Suprapubic skin (tissue), 4 donors: ENCODE measurements at regions not wholly inside any gene's neighbourhood (a gene's known extent, or its start where the extent isn't known, plus 50 kb on each side); places are given as distances from the start of the nearest gene placed in this dataset.

Experiments
- DNase-seq, 2 donors: peaks; one replicate each; pipeline ENCODE4 v3.0.0-alpha.2; 2019; ENCODE audit warnings: low spot score in 2 of 2
- H3K27ac ChIP-seq: fragments of 200-600 bp; sonication (generic); one replicate; pipeline ENCODE4 v1.5.1; 2019
- H3K27me3 ChIP-seq: fragments of 200-600 bp; sonication (generic); one replicate; pipeline ENCODE4 v1.5.1; 2019
- H3K36me3 ChIP-seq: fragments of 200-600 bp; sonication (generic); one replicate; pipeline ENCODE4 v1.5.1; 2019
- H3K4me1 ChIP-seq: fragments of 200-600 bp; sonication (generic); one replicate; pipeline ENCODE4 v1.5.1; 2019
- H3K4me3 ChIP-seq: fragments of 200-600 bp; sonication (generic); one replicate; pipeline ENCODE4 v1.5.1; 2019; ENCODE audit warnings: mild to moderate bottlenecking
- H3K9me3 ChIP-seq: fragments of 200-600 bp; sonication (generic); one replicate; pipeline ENCODE4 v1.5.1; 2019
- EP300 ChIP-seq: sonication (generic); formaldehyde crosslinking; IDR thresholded peaks from one replicate; pipeline ENCODE4 v1.6.1; 2017; ENCODE audit warnings: antibody characterized with exemption
- POLR2A ChIP-seq, 2 donors: fragments of 450-650 bp; IDR thresholded peaks; one replicate each; pipeline ENCODE4 v1.6.1; 2017; ENCODE audit warnings: antibody characterized with exemption in 2 of 2, mild to moderate bottlenecking in 2 of 2, moderate library complexity in 2 of 2
- POLR2AphosphoS5 ChIP-seq, 3 donors: sonication (generic); formaldehyde crosslinking; IDR thresholded peaks; one replicate each; pipeline ENCODE4 v1.6.1; 2017; ENCODE audit warnings: antibody characterized with exemption in 3 of 3
- WGBS: methylation state at CpG from one replicate; pipeline ENCODE4 v1.1.5; 2018; 5-methylcytosine and 5-hydroxymethylcytosine counted together
- TF ChIP-seq, protein P1 (sequence below), 2 donors: fragments of 200-600 bp in 1 of 2; fragments of 450-650 bp in 1 of 2; sonication (generic) in 1 of 2; IDR thresholded peaks; one replicate each; pipeline ENCODE4 v1.5.1; 2016 to 2019; ENCODE audit warnings: antibody characterized with exemption in 2 of 2, mild to moderate bottlenecking in 1 of 2, moderate library complexity in 1 of 2

DNA sequence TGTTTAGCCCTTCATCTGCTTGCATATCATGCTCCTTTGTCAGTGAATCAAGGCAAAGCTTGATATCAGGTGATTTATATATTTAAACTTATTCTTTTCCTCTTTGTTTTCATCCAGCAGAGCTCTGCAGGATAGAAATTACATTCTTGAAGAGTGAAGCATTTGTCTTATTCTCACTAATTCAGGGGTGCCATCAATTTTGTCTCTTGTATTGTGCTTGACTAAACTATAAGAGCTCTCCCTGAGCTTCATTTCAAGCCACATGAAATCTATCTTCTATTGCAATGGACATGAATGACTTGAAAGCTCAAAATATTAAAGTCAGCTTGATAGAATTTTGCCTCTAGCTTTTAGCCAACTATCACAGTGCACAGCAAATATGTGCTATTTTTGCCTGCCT lies 236.7 kb upstream of the KCTD3 start:
- Histone ChIP-seq H3K27me3 (no peaks in the 10 kb centered on the region), H3K9me3 (no peaks in the 10 kb centered on the region), H3K36me3 (no peaks in the 10 kb centered on the region), H3K4me1 (no peaks in the 10 kb centered on the region), H3K4me3 (no peak overlapping the region), H3K27ac (no peak overlapping the region)
- TF ChIP-seq POLR2A (IDR thresholded peaks at IDR 0.05), result no peak
- TF ChIP-seq POLR2AphosphoS5 (IDR thresholded peaks at IDR 0.05), result no peak
- TF ChIP-seq, protein P1, sequence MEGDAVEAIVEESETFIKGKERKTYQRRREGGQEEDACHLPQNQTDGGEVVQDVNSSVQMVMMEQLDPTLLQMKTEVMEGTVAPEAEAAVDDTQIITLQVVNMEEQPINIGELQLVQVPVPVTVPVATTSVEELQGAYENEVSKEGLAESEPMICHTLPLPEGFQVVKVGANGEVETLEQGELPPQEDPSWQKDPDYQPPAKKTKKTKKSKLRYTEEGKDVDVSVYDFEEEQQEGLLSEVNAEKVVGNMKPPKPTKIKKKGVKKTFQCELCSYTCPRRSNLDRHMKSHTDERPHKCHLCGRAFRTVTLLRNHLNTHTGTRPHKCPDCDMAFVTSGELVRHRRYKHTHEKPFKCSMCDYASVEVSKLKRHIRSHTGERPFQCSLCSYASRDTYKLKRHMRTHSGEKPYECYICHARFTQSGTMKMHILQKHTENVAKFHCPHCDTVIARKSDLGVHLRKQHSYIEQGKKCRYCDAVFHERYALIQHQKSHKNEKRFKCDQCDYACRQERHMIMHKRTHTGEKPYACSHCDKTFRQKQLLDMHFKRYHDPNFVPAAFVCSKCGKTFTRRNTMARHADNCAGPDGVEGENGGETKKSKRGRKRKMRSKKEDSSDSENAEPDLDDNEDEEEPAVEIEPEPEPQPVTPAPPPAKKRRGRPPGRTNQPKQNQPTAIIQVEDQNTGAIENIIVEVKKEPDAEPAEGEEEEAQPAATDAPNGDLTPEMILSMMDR (IDR thresholded peaks at IDR 0.05), result no peak
- TF ChIP-seq EP300, result no peak
- DNase-seq, result no peak

DNA sequence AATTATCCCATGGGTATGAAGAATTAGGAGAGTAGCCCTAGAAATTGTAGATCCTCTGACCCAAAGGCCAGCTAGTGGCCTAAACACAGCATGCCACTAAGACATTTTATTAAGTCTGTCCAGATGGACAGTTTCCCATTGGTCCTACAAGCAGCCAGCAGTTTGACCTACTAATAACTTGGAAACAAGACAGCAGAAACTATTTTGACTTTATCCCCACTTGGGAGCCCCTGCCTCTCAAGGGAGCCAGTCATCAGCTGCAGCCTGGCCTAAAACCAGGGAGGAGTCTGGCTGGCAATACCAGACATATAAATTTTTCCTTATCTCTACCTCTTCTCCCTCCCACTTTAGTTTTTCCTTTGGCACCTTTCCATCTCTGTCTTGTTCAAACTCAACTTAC lies 222.6 kb upstream of the KCTD3 start:
- DNase-seq, result no peak
- Histone ChIP-seq H3K27ac (no peak overlapping the region), H3K4me3 (no peak overlapping the region), H3K9me3 (no peaks in the 10 kb centered on the region), H3K36me3 (no peaks in the 10 kb centered on the region), H3K27me3 (no peaks in the 10 kb centered on the region), H3K4me1 (no peaks in the 10 kb centered on the region)
- TF ChIP-seq POLR2A (IDR thresholded peaks at IDR 0.05) (no peak), POLR2AphosphoS5 (IDR thresholded peaks at IDR 0.05) (no peak), EP300 (no peak)
- TF ChIP-seq, protein P1 (IDR thresholded peaks at IDR 0.05), result no peak

DNA sequence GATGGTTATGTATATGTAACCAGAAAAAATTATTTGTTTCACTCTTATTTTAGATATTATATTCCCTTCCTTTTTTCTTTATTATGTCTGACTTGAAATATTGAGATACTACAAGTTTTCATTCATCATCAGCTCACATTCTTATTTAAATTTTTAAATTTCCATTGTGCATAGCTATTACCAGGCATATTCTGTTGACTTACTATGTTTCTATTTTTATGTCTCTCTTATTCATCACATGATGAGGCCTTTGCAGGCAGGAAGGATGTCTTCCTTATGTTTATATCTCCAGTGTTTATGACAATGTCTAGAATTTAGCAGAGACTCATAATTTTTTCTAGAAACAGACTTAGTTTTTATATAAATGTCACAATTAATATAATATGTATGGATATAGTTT lies 221.9 kb upstream of the KCTD3 start:
- no peaks in the 10 kb centered on the region for H3K27me3 ChIP-seq
- H3K4me1 ChIP-seq, result no peaks in the 10 kb centered on the region
- no peak for DNase-seq
- no peaks in the 10 kb centered on the region for H3K9me3 ChIP-seq
- H3K4me3 ChIP-seq, result no peak overlapping the region
- TF ChIP-seq POLR2A (IDR thresholded peaks at IDR 0.05) (no peak), POLR2AphosphoS5 (IDR thresholded peaks at IDR 0.05) (no peak), EP300 (no peak)
- TF ChIP-seq, protein P1 (IDR thresholded peaks at IDR 0.05), result no peak
- no peak overlapping the region for H3K27ac ChIP-seq
- H3K36me3 ChIP-seq, result no peaks in the 10 kb centered on the region

DNA sequence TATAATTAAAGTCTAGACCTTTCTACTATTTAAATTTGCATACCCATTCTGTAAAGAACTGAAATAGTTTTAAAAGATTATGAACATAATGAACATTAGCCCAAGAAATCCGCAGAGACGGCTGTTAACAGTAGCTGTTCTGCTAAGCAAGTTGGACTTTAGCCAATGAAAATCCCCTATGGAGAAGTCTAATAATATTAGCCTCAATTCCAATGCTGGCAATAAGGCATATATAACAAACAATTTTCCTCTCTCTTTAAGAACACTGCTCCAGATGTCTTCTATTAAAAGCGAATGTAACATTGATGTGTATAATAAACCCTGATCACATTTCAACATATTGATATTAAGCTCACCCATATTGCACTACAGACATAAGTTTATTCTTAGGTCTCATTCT lies 221.3 kb upstream of the KCTD3 start:
- Histone ChIP-seq H3K27ac (no peak overlapping the region), H3K4me1 (no peaks in the 10 kb centered on the region), H3K4me3 (no peak overlapping the region), H3K27me3 (no peaks in the 10 kb centered on the region), H3K9me3 (no peaks in the 10 kb centered on the region), H3K36me3 (no peaks in the 10 kb centered on the region)
- TF ChIP-seq POLR2A (IDR thresholded peaks at IDR 0.05) (no peak), EP300 (no peak), POLR2AphosphoS5 (IDR thresholded peaks at IDR 0.05) (no peak)
- TF ChIP-seq, protein P1 (IDR thresholded peaks at IDR 0.05), result no peak
- no peak for DNase-seq
- WGBS, result 48% methylated on average over 3 of the region's 3 CpGs

DNA sequence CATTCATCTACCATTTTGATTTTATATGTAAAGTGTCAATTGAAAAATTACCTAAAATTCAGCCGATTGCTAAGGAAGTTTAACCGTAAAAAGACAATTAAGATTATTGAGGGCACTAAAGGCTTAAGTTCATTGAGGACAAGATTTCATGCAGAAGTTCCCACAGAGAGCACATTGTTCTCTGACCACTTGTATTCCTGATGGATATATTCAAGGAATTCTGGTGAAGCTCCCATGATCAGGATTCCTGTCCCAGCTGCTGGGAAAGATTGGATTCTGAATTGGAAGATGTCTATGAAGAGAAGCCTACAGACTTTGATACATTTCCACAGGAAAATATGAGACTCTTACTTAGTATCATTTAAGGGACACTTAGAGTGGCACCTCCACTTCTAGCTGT lies 209.2 kb upstream of the KCTD3 start:
- Histone ChIP-seq H3K9me3 (no peaks in the 10 kb centered on the region), H3K4me3 (no peak overlapping the region), H3K27ac (no peak overlapping the region), H3K27me3 (no peaks in the 10 kb centered on the region), H3K36me3 (no peaks in the 10 kb centered on the region), H3K4me1 (no peaks in the 10 kb centered on the region)
- 88% methylated on average over 2 of the region's 2 CpGs for WGBS
- TF ChIP-seq, protein P1 (IDR thresholded peaks at IDR 0.05), result no peak
- TF ChIP-seq POLR2A (IDR thresholded peaks at IDR 0.05), result no peak
- no peak for DNase-seq
